NB4 (cell line): ENCODE measurements at regions not wholly inside any gene's neighbourhood (a gene's known extent, or its start where the extent isn't known, plus 50 kb on each side); places are given as distances from the start of the nearest gene placed in this dataset.

Source experiments
- DNase-seq: peaks from one replicate; pipeline ENCODE4 v3.0.0; 2010; ENCODE audit warnings: low read depth
- H3K4me3 ChIP-seq: one replicate; pipeline ENCODE4 v1.5.1; 2011; ENCODE audit warnings: mild to moderate bottlenecking, low read depth, low read length, moderate library complexity
- MYC ChIP-seq: IDR thresholded peaks from 2 replicates; pipeline ENCODE4 v1.6.1; 2011; ENCODE audit warnings: low read depth, low read length
- POLR2A ChIP-seq: IDR thresholded peaks from 2 replicates; pipeline ENCODE4 v1.6.1; 2011; ENCODE audit warnings: mild to moderate bottlenecking; ENCODE audit not compliant: insufficient read length; ENCODE audit errors: extremely low read depth
- TF ChIP-seq, protein P1 (sequence below): IDR thresholded peaks from 2 replicates; pipeline ENCODE4 v1.6.1; 2011; ENCODE audit warnings: low read depth, low read length
- TF ChIP-seq, protein P2 (sequence below): IDR thresholded peaks from one replicate; pipeline ENCODE4 v1.5.1; 2012; ENCODE audit warnings: low read depth, low read length

DNA sequence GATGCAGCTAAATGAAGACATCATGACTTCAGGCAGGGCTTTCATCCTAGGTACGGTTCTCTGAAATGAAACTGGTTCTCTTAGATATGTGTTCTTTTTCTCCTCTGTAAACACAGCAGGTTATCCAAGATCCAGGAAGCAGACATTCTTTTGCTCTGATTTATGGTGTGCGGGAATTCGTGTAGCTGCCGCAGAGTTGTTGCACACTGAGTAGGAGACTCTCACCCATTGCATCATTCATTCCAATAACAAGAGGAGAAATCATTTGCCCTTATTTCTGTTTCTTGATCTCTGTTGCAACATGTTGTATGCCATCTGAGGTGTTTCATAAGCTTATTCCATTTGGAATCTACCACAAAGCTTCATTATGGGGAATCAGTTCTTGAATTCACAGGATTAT is 133.6 kb upstream of the VCX2 start:
- TF ChIP-seq, protein P1, sequence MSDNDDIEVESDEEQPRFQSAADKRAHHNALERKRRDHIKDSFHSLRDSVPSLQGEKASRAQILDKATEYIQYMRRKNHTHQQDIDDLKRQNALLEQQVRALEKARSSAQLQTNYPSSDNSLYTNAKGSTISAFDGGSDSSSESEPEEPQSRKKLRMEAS: no peak
- TF ChIP-seq, protein P2, sequence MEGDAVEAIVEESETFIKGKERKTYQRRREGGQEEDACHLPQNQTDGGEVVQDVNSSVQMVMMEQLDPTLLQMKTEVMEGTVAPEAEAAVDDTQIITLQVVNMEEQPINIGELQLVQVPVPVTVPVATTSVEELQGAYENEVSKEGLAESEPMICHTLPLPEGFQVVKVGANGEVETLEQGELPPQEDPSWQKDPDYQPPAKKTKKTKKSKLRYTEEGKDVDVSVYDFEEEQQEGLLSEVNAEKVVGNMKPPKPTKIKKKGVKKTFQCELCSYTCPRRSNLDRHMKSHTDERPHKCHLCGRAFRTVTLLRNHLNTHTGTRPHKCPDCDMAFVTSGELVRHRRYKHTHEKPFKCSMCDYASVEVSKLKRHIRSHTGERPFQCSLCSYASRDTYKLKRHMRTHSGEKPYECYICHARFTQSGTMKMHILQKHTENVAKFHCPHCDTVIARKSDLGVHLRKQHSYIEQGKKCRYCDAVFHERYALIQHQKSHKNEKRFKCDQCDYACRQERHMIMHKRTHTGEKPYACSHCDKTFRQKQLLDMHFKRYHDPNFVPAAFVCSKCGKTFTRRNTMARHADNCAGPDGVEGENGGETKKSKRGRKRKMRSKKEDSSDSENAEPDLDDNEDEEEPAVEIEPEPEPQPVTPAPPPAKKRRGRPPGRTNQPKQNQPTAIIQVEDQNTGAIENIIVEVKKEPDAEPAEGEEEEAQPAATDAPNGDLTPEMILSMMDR: no peak
- TF ChIP-seq MYC: no peak
- no peak for TF ChIP-seq POLR2A
- no peak for DNase-seq
- no peak overlapping the region for H3K4me3 ChIP-seq

DNA sequence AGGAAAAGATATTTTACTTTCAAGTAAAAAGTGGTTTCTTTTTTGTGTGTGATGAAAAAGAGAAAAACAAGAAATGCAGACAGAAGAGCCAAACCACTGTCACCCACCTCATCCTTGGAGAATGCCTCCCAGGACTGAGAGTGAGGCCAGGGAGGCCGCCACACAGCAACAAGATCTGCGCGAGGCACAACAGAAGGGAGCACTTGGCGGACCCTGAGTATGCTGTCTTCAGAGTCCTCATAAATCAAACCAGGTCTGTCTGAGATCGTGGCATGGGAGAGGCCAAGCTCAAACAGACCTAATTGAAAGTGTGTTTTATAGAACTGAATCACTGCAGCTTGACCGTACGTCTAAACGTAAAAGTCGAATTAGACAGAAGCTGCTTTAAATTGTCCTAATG is 134.3 kb upstream of the VCX2 start:
- TF ChIP-seq, protein P1: no peak
- no peak for TF ChIP-seq POLR2A
- TF ChIP-seq MYC: no peak
- TF ChIP-seq, protein P2: no peak
- DNase-seq: no peak
- H3K4me3 ChIP-seq: no peak overlapping the region

DNA sequence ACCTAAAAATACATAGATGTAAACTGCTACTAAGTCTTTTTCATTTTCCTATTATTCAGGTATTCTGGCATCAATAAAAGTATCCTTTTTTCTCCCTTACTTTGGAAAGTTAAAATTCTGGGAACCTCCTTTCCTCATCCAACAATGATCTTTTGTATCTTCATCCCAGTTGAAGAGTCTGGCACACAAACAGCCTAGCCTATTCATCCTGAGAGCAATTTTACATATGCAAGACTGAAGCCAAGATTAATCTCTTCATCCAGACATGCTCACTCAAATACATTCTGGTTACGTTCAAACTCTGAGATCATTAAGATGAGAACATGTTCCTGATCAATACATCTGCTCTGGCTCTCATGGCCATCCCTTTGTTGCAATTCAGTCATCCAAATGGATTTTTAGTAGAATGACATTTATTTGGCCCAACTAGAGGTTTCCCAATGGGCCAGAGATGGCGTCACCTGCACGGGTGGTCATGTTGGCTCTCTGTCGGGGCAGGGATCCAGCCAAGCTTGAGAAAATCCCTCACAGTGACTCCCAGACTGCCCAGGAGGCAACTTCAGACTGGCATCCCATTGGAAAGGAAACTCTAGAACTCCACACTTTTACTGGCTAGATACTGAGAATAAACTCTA is 135.3 kb upstream of the VCX2 start:
- no peak for DNase-seq
- no peak overlapping the region for H3K4me3 ChIP-seq
- TF ChIP-seq POLR2A (no peak), MYC (no peak)
- TF ChIP-seq, protein P2: no peak
- TF ChIP-seq, protein P1: no peak

DNA sequence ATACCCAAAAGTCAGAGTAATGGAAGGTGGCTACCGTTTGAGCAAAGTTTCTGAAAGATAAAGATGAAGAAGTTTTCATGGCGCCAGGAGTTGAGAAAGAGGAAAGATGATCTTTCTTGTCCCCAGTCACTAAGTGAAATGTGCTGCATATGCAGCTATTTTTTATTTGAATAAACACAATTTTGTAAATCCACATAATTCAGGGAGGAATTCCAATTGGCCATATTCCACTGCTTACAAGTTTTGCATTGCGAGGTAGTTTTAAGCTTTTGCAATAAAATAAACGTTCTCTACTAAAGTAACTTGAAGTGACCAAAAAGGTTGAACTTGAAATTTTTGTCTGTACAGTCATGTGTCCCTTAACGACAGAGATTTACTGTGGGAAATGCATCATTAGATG is 139.3 kb upstream of the VCX2 start:
- DNase-seq: no peak
- no peak overlapping the region for H3K4me3 ChIP-seq
- TF ChIP-seq, protein P1: no peak
- no peak for TF ChIP-seq MYC
- TF ChIP-seq, protein P2: no peak
- no peak for TF ChIP-seq POLR2A

DNA sequence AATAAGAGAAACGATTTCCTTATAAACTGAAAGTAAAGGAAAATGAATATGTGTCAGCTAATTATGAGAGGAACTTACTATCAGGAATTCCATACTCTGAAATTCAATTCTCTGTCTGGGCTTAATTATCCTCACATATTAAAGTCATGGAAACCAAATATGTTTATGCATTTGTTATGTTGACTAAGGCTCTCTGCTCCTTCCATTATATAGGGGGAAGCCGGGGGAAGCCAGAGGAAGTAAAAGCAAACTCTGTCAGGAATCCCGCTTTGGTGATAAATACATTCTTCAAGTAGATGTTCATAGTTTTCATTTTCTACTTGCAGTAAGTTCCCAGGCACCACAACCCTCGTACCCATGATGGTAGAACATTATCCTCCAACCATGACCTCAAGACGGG is 142.8 kb upstream of the VCX2 start:
- no peak for DNase-seq
- no peak overlapping the region for H3K4me3 ChIP-seq
- no peak for TF ChIP-seq POLR2A
- TF ChIP-seq, protein P1: no peak
- no peak for TF ChIP-seq MYC
- TF ChIP-seq, protein P2: no peak
